IMR-90 (cell line): ENCODE measurements at regions not wholly inside any gene's neighbourhood (a gene's known extent, or its start where the extent isn't known, plus 50 kb on each side); places are given as distances from the start of the nearest gene placed in this dataset.

Experiments
- ATAC-seq: fragments of 200-7000 bp; cut with Tn5 transposase; 2 replicates; pipeline ENCODE4 v1.9.1; 2020; ENCODE audit warnings: low read depth, mild to moderate bottlenecking, moderate library complexity
- BruUV-seq: library from RNA; stranded (reverse); fragments of 400-500 nt; replicated peaks from 2 replicates; lab custom pipeline; 2021; lab: Mats Ljungman, UMichigan
- CTCF ChIA-PET: fragments of 300-600 bp; formaldehyde crosslinking; extraction: SDS; loops from one replicate; lab custom pipeline; 2021; ENCODE audit warnings: antibody characterized with exemption; lab: Yijun Ruan, JAX
- POLR2A ChIA-PET: fragments of 300-600 bp; sonication (Branson Sonifier 250); formaldehyde crosslinking; loops from one replicate; lab custom pipeline; 2022; ENCODE audit warnings: antibody characterized with exemption; ENCODE audit not compliant: unreplicated experiment; lab: Charles Lee
- DNase-seq: peaks from one replicate; pipeline ENCODE4 v3.0.0; 2013
- H2AFZ ChIP-seq: replicated peaks from 2 replicates; pipeline ENCODE3; 2013; ENCODE audit warnings: low read length, mild to moderate bottlenecking; ENCODE audit not compliant: poor library complexity
- H2AK5ac ChIP-seq: 2 replicates; pipeline ENCODE4 v1.6.1; 2013; ENCODE audit warnings: low read depth, low read length, inconsistent platforms
- H2AK9ac ChIP-seq: replicated peaks from 2 replicates; pipeline ENCODE3; 2013; ENCODE audit warnings: mild to moderate bottlenecking, low read depth, low read length, moderate library complexity; ENCODE audit not compliant: poor library complexity
- H2BK120ac ChIP-seq: 2 replicates; pipeline ENCODE4 v1.6.1; 2013; ENCODE audit warnings: low read depth, low read length, inconsistent platforms
- H2BK15ac ChIP-seq: 3 replicates; pipeline ENCODE4 v1.6.1; 2013; ENCODE audit warnings: low read depth, low read length, inconsistent platforms
- H2BK20ac ChIP-seq: 2 replicates; pipeline ENCODE4 v1.6.1; 2013; ENCODE audit warnings: low read depth, mild to moderate bottlenecking, inconsistent platforms, low read length, moderate library complexity
- H2BK5ac ChIP-seq: 2 replicates; pipeline ENCODE4 v1.6.1; 2013; ENCODE audit warnings: mild to moderate bottlenecking, low read depth, low read length, inconsistent platforms; ENCODE audit not compliant: poor library complexity, severe bottlenecking
- H3K14ac ChIP-seq: replicated peaks from 2 replicates; pipeline ENCODE4 v1.6.1; 2013; ENCODE audit warnings: low read depth, low read length, inconsistent platforms
- H3K18ac ChIP-seq: 2 replicates; pipeline ENCODE4 v1.6.1; 2013; ENCODE audit warnings: low read depth, low read length, control low read depth
- H3K23ac ChIP-seq: 2 replicates; pipeline ENCODE4 v1.6.1; 2013; ENCODE audit warnings: low read depth, low read length, inconsistent platforms
- H3K27ac ChIP-seq: 2 replicates; pipeline ENCODE4 v1.5.1; 2013; ENCODE audit warnings: mild to moderate bottlenecking, control low read depth, low read length; ENCODE audit not compliant: insufficient read depth
- H3K27me3 ChIP-seq: 2 replicates; pipeline ENCODE4 v1.6.1; 2013; ENCODE audit warnings: low read length; ENCODE audit not compliant: control insufficient read depth, insufficient read depth
- H3K36me3 ChIP-seq: 2 replicates; pipeline ENCODE4 v1.6.1; 2013; ENCODE audit warnings: low read length, mixed read lengths; ENCODE audit not compliant: control insufficient read depth, insufficient read depth
- H3K4ac ChIP-seq: 2 replicates; pipeline ENCODE4 v1.6.1; 2013; ENCODE audit warnings: low read depth, low read length, inconsistent platforms
- H3K4me1 ChIP-seq: 2 replicates; pipeline ENCODE4 v1.6.1; 2013; ENCODE audit warnings: low read length, mixed read lengths; ENCODE audit not compliant: control insufficient read depth, insufficient read depth
- H3K4me2 ChIP-seq: 2 replicates; pipeline ENCODE4 v1.6.1; 2013; ENCODE audit warnings: low read depth, mild to moderate bottlenecking, control low read depth, low read length, moderate library complexity
- H3K4me3 ChIP-seq: 2 replicates; pipeline ENCODE4 v1.5.1; 2013; ENCODE audit warnings: low read depth, mild to moderate bottlenecking, control low read depth, low read length, moderate library complexity; ENCODE audit not compliant: insufficient read depth
- H3K56ac ChIP-seq: 2 replicates; pipeline ENCODE4 v1.6.1; 2013; ENCODE audit warnings: low read length, inconsistent platforms; ENCODE audit not compliant: insufficient read depth; ENCODE audit errors: extremely low read depth
- H3K79me1 ChIP-seq, 2 experiments: 2 replicates each; pipeline ENCODE4 v1.6.1; 2013; ENCODE audit warnings: low read length in 2 of 2, inconsistent platforms in 1 of 2, low read depth in 1 of 2
- H3K9ac ChIP-seq: 2 replicates; pipeline ENCODE4 v1.6.1; 2013; ENCODE audit warnings: low read depth, low read length, control low read depth
- H3K9me1 ChIP-seq: 2 replicates; pipeline ENCODE4 v1.6.1; 2013; ENCODE audit warnings: low read length, inconsistent platforms; ENCODE audit not compliant: insufficient read depth
- H3K9me3 ChIP-seq: 2 replicates; pipeline ENCODE4 v1.6.1; 2013; ENCODE audit warnings: low read length; ENCODE audit not compliant: control insufficient read depth, insufficient read depth
- H4K20me1 ChIP-seq: 2 replicates; pipeline ENCODE4 v1.6.1; 2013; ENCODE audit warnings: low read length, inconsistent platforms; ENCODE audit not compliant: insufficient read depth
- H4K5ac ChIP-seq: 2 replicates; pipeline ENCODE4 v1.6.1; 2013; ENCODE audit warnings: mild to moderate bottlenecking, low read depth, low read length, control low read depth
- H4K8ac ChIP-seq, 2 experiments: 2 replicates each; pipeline ENCODE4 v1.6.1; 2013; ENCODE audit warnings: low read depth in 2 of 2, low read length in 2 of 2, control low read depth in 1 of 2, inconsistent platforms in 1 of 2
- H4K91ac ChIP-seq: 2 replicates; pipeline ENCODE4 v1.6.1; 2013; ENCODE audit warnings: low read depth, low read length, inconsistent platforms; ENCODE audit not compliant: insufficient read depth
- CTCF ChIP-seq: conservative IDR thresholded peaks from 2 replicates; pipeline ENCODE4 v1.5.1; 2012; ENCODE audit warnings: mild to moderate bottlenecking, low read depth, low read length, improper control_type of control experiment
- ELK1 ChIP-seq: fragments of 150-350 bp; IDR thresholded peaks from 2 replicates; pipeline ENCODE4 v1.6.1; 2016; ENCODE audit warnings: low read depth, mild to moderate bottlenecking, low read length, moderate library complexity, borderline replicate concordance
- MAFK ChIP-seq: IDR thresholded peaks from 2 replicates; pipeline ENCODE4 v1.6.1; 2012; ENCODE audit warnings: low read depth, low read length, improper control_type of control experiment
- MXI1 ChIP-seq: IDR thresholded peaks from 2 replicates; pipeline ENCODE4 v1.6.1; 2012; ENCODE audit warnings: low read depth, mild to moderate bottlenecking, low read length, moderate library complexity, borderline replicate concordance
- RAD21 ChIP-seq: IDR thresholded peaks from 2 replicates; pipeline ENCODE4 v1.6.1; 2012; ENCODE audit warnings: low read length, improper control_type of control experiment
- WGBS, 2 experiments: methylation state at CpG; one replicate each; pipeline versions ENCODE4 v1.1.5 to v1.1.7; 2013; ENCODE audit warnings: missing lambda C conversion rate in 2 of 2; ENCODE audit not compliant: insufficient read length in 1 of 2; ENCODE audit errors: extremely low coverage in 2 of 2; 5-methylcytosine and 5-hydroxymethylcytosine counted together
- dilution Hi-C: fragments of 300-500 bp; cut with HindIII; formaldehyde crosslinking; loops from one replicate; pipeline ENCODE4 v1.14.3; 2018; ENCODE audit warnings: low sequenced_read_pairs; ENCODE audit not compliant: unreplicated experiment
- in situ Hi-C: fragments of 300-500 bp; cut with MboI; formaldehyde crosslinking; loops from 3 replicates; pipeline ENCODE4 v1.14.3; 2019; ENCODE audit warnings: low sequenced_read_pairs, inconsistent platforms, mixed read lengths
- intact Hi-C: fragments of 100-400 bp; cut with micrococcal nuclease; formaldehyde crosslinking; loops from 2 replicates; pipeline ENCODE4 v1.10.0; 2022

- ATAC-seq, result peak; percentile 63
- H4K91ac ChIP-seq, result no peak overlapping the region
- DNase-seq, result no peak
- H2BK20ac ChIP-seq, result no peak overlapping the region
- no peak overlapping the region; the same call in 1 of the 2 replicates for H3K4me2 ChIP-seq
- H3K9me3 ChIP-seq, result peaks cover 2% of the 10 kb centered on the region; the same call in 1 of the 2 replicates
- no TSS peak for BruUV-seq
- H3K23ac ChIP-seq, result no peak overlapping the region
- H3K27me3 ChIP-seq, result no peaks in the 10 kb centered on the region
- no peaks in the 10 kb centered on the region for H3K36me3 ChIP-seq
- no peak overlapping the region for H3K9ac ChIP-seq
- in situ Hi-C loops (no loop called here), intact Hi-C loops (no loop called here), dilution Hi-C loops (no loop called here)
- no peak overlapping the region for H2BK5ac ChIP-seq
- no peak overlapping the region for H3K18ac ChIP-seq
- no peak overlapping the region for H2AK9ac ChIP-seq
- H4K8ac ChIP-seq, result no peak overlapping the region
- ChIA-PET POLR2A (no interaction called here), CTCF (no interaction called here)
- H2BK120ac ChIP-seq, result no peak overlapping the region
- no peaks in the 10 kb centered on the region for H3K79me1 ChIP-seq
- no peak overlapping the region for H4K5ac ChIP-seq
- TF ChIP-seq RAD21 (0 out of 2 replicates have a peak, but pooled peaks have one; percentile 20), CTCF (peak; percentile 28; the same call in 1 of the 2 replicates), MXI1 (no peak), MAFK (no peak), ELK1 (no peak)
- no peak overlapping the region for H2AFZ ChIP-seq
- no peak overlapping the region for H2BK15ac ChIP-seq
- no peaks in the 10 kb centered on the region for H3K4me1 ChIP-seq
- no peaks in the 10 kb centered on the region for H3K9me1 ChIP-seq
- no peak overlapping the region for H3K14ac ChIP-seq
- no peak overlapping the region for H3K4ac ChIP-seq
- H2AK5ac ChIP-seq, result no peak overlapping the region
- H4K20me1 ChIP-seq, result no peaks in the 10 kb centered on the region
- no peak overlapping the region for H3K27ac ChIP-seq
- no peak overlapping the region for H3K4me3 ChIP-seq
- no peak overlapping the region for H3K56ac ChIP-seq
- WGBS, 2 experiments, result 40% methylated on average over 8 of the region's 19 CpGs; no CpG with 5 or more reads in 1 of the 2 experiments
Observed at GRCh38 chr11:115990004-115990447, 485.8 kb upstream of the CADM1 start.
